HG03045 (cell line): ENCODE measurements at regions not wholly inside any gene's neighbourhood (a gene's known extent, or its start where the extent isn't known, plus 50 kb on each side); places are given as distances from the start of the nearest gene placed in this dataset.
"Not testable (repeated sequence)": the region's sequence is repeated elsewhere in the genome, so short reads cannot be mapped to it uniquely, and the experiment has no call there.

Source experiments
- ATAC-seq: cut with Tn5 transposase; IDR thresholded peaks from one replicate; pipeline ENCODE4 v1.9.1; 2021; ENCODE audit warnings: mild to moderate bottlenecking, moderate library complexity; ENCODE audit not compliant: unreplicated experiment

GRCh38 chr6:134791243-134791843 lies 158.6 kb downstream of the ALDH8A1 start:
- not testable (repeated sequence) for ATAC-seq

- ATAC-seq = no peak
These were observed 162.5 kb downstream of the ALDH8A1 start for GRCh38 chr6:134787261-134787877.

GRCh38 chr6:134784336-134784735 lies 165.6 kb downstream of the ALDH8A1 start:
- no peak for ATAC-seq

- no peak for ATAC-seq
These were observed 171.5 kb downstream of the ALDH8A1 start for GRCh38 chr6:134778431-134778830.

GRCh38 chr6:134774201-134774638 lies 175.7 kb downstream of the ALDH8A1 start:
- ATAC-seq = no peak

GRCh38 chr6:134772671-134773360 lies 177.1 kb downstream of the ALDH8A1 start:
- no peak for ATAC-seq

- ATAC-seq = no peak
These were observed 181.0 kb downstream of the ALDH8A1 start for GRCh38 chr6:134768931-134769330.

- ATAC-seq = no peak
These were observed 183.4 kb downstream of the ALDH8A1 start for GRCh38 chr6:134766497-134766896.

- ATAC-seq = no peak
These were observed 185.2 kb downstream of the ALDH8A1 start for GRCh38 chr6:134764741-134765140.

GRCh38 chr6:134763575-134763974 lies 186.3 kb downstream of the ALDH8A1 start:
- ATAC-seq = not testable (repeated sequence)

GRCh38 chr6:134758621-134759020 lies 191.3 kb downstream of the ALDH8A1 start:
- no peak for ATAC-seq

- ATAC-seq = no peak
These were observed 192.0 kb downstream of the ALDH8A1 start for GRCh38 chr6:134757911-134758361.

GRCh38 chr6:134756374-134757025 lies 193.4 kb downstream of the ALDH8A1 start:
- no peak for ATAC-seq

- ATAC-seq = no peak
These were observed 195.7 kb downstream of the ALDH8A1 start for GRCh38 chr6:134754013-134754690.

GRCh38 chr6:134753001-134753400 lies 196.9 kb downstream of the ALDH8A1 start:
- ATAC-seq = no peak

- ATAC-seq = no peak
These were observed 197.5 kb downstream of the ALDH8A1 start for GRCh38 chr6:134752445-134752844.

- no peak for ATAC-seq
These were observed 199.2 kb downstream of the ALDH8A1 start for GRCh38 chr6:134750669-134751068.

GRCh38 chr6:134748484-134748883 lies 201.4 kb downstream of the ALDH8A1 start:
- no peak for ATAC-seq

GRCh38 chr6:134747197-134747596 lies 202.7 kb downstream of the ALDH8A1 start:
- not testable (repeated sequence) for ATAC-seq

- ATAC-seq = no peak
These were observed 203.8 kb downstream of the ALDH8A1 start for GRCh38 chr6:134746140-134746539.

GRCh38 chr6:134745192-134745591 lies 204.7 kb downstream of the ALDH8A1 start:
- not testable (repeated sequence) for ATAC-seq
